ENCODE measurements at regions not wholly inside any gene's neighbourhood (a gene's known extent, or its start where the extent isn't known, plus 50 kb on each side); places are given as distances from the start of the nearest gene placed in this dataset.

- no peak for DNase-seq
- Histone ChIP-seq H3K36me3 (ENCODE audit: insufficient read depth in 1 of 2, low read depth in 1 of 2) (no peaks in the 10 kb centered on the region), H3K27me3 (ENCODE audit: insufficient read depth in 3 of 3, low read length in 2 of 3) (no peaks in the 10 kb centered on the region), H3K4me3 (no peak overlapping the region), H3K9me3 (no peaks in the 10 kb centered on the region), H3K27ac (no peak overlapping the region), H3K4me1 (no peaks in the 10 kb centered on the region)
- no peak for ATAC-seq
- intact Hi-C loops (cut with DNase I) = no loop called here
- 40 to 82% (median 79%) methylated on average over 3 of the region's 3 CpGs for WGBS, 3 donors
- no peak for TF ChIP-seq CTCF (IDR thresholded peaks at IDR 0.05)
These were observed 383.5 kb upstream of the INTU start for GRCh38 chr4:127249066-127249766.

GRCh38 chr4:127249767-127250108 is 383.0 kb upstream of the INTU start:
- no peaks in the 10 kb centered on the region for H3K36me3 ChIP-seq (ENCODE audit: insufficient read depth in 1 of 2, low read depth in 1 of 2)
- no peaks in the 10 kb centered on the region for H3K27me3 ChIP-seq (ENCODE audit: insufficient read depth in 3 of 3, low read length in 2 of 3)
- WGBS, 3 donors = 79 to 86% (median 80%) methylated on average over 3 of the region's 3 CpGs
- intact Hi-C loops (cut with DNase I) = no loop called here
- no peak overlapping the region for H3K4me3 ChIP-seq
- no peaks in the 10 kb centered on the region for H3K4me1 ChIP-seq
- H3K27ac ChIP-seq = no peak overlapping the region
- no peaks in the 10 kb centered on the region for H3K9me3 ChIP-seq
- no peak for TF ChIP-seq CTCF (IDR thresholded peaks at IDR 0.05)
- no peak for DNase-seq
- ATAC-seq = no peak

- no peak for ATAC-seq
These were observed 382.2 kb upstream of the INTU start for GRCh38 chr4:127250577-127250976.

GRCh38 chr4:127251423-127251822 is 381.3 kb upstream of the INTU start:
- DNase-seq (no peak), ATAC-seq (no peak)
- TF ChIP-seq CTCF (IDR thresholded peaks at IDR 0.05) = no peak
- H3K27ac ChIP-seq = no peak overlapping the region
- H3K9me3 ChIP-seq = no peaks in the 10 kb centered on the region
- H3K27me3 ChIP-seq (ENCODE audit: insufficient read depth in 3 of 3, low read length in 2 of 3) = no peaks in the 10 kb centered on the region
- no peaks in the 10 kb centered on the region for H3K36me3 ChIP-seq (ENCODE audit: insufficient read depth in 1 of 2, low read depth in 1 of 2)
- intact Hi-C loops (cut with DNase I) = no loop called here
- no peak overlapping the region for H3K4me3 ChIP-seq
- H3K4me1 ChIP-seq = no peaks in the 10 kb centered on the region

More at GRCh38 chr4:127250577-127250976, 382.2 kb upstream of the INTU start:
- Histone ChIP-seq H3K9me3 (no peaks in the 10 kb centered on the region), H3K27ac (no peak overlapping the region), H3K27me3 (ENCODE audit: insufficient read depth in 3 of 3, low read length in 2 of 3) (no peaks in the 10 kb centered on the region), H3K4me1 (no peaks in the 10 kb centered on the region), H3K4me3 (no peak overlapping the region), H3K36me3 (ENCODE audit: insufficient read depth in 1 of 2, low read depth in 1 of 2) (no peaks in the 10 kb centered on the region)
- intact Hi-C loops (cut with DNase I) = no loop called here
- TF ChIP-seq CTCF (IDR thresholded peaks at IDR 0.05) = no peak
- WGBS, 3 donors = 86 to 88% (median 86%) methylated on average over 5 of the region's 5 CpGs
- DNase-seq = no peak

GRCh38 chr4:127256500-127256899 is 376.3 kb upstream of the INTU start:
- intact Hi-C loops (cut with DNase I) = no loop called here
- H3K9me3 ChIP-seq = peaks cover 3% of the 10 kb centered on the region
- ATAC-seq (no peak), DNase-seq (no peak)
- H3K27me3 ChIP-seq (ENCODE audit: insufficient read depth in 3 of 3, low read length in 2 of 3) = peaks cover 0 to 3% (median 0%) of the 10 kb centered on the region in 3 donors
- H3K36me3 ChIP-seq (ENCODE audit: insufficient read depth in 1 of 2, low read depth in 1 of 2) = no peaks in the 10 kb centered on the region
- no peak overlapping the region for H3K27ac ChIP-seq
- H3K4me1 ChIP-seq = no peaks in the 10 kb centered on the region
- TF ChIP-seq CTCF (IDR thresholded peaks at IDR 0.05) = no peak
- H3K4me3 ChIP-seq = no peak overlapping the region
- WGBS, 3 donors = 92 to 95% (median 93%) methylated on average over 4 of the region's 4 CpGs

Measured in psoas muscle (tissue), 7 donors.